GM18511 (cell line): ENCODE measurements at regions not wholly inside any gene's neighbourhood (a gene's known extent, or its start where the extent isn't known, plus 50 kb on each side); places are given as distances from the start of the nearest gene placed in this dataset.

Experiments used
- ATAC-seq: cut with Tn5 transposase; IDR thresholded peaks from one replicate; pipeline ENCODE4 v1.9.1; 2021; ENCODE audit warnings: mild to moderate bottlenecking, moderate library complexity; ENCODE audit not compliant: unreplicated experiment

- ATAC-seq: no peak
Observed at GRCh38 chr15:77716632-77717332, 84.1 kb upstream of the LINGO1 start.

GRCh38 chr15:77715860-77716259, 83.1 kb upstream of the LINGO1 start:
- ATAC-seq: no peak

- no peak for ATAC-seq
Observed at GRCh38 chr15:77715051-77715450, 82.3 kb upstream of the LINGO1 start.

- ATAC-seq: no peak
Observed at GRCh38 chr15:77714555-77714954, 81.8 kb upstream of the LINGO1 start.

GRCh38 chr15:77714023-77714422, 81.3 kb upstream of the LINGO1 start:
- no peak for ATAC-seq

GRCh38 chr15:77713281-77713680, 80.6 kb upstream of the LINGO1 start:
- no peak for ATAC-seq

- no peak for ATAC-seq
Observed at GRCh38 chr15:77712438-77712837, 79.7 kb upstream of the LINGO1 start.

- no peak for ATAC-seq
Observed at GRCh38 chr15:77710637-77711036, 77.9 kb upstream of the LINGO1 start.

- ATAC-seq: no peak
Observed at GRCh38 chr15:77710206-77710605, 77.5 kb upstream of the LINGO1 start.

- no peak for ATAC-seq
Observed at GRCh38 chr15:77709135-77709886, 76.6 kb upstream of the LINGO1 start.

- ATAC-seq: no peak
Observed at GRCh38 chr15:77706482-77707244, 74.0 kb upstream of the LINGO1 start.

- ATAC-seq: no peak
Observed at GRCh38 chr15:77702211-77702957, 69.7 kb upstream of the LINGO1 start.

- no peak for ATAC-seq
Observed at GRCh38 chr15:77698481-77698880, 65.8 kb upstream of the LINGO1 start.

- ATAC-seq: no peak
Observed at GRCh38 chr15:77697893-77698292, 65.2 kb upstream of the LINGO1 start.

- ATAC-seq: no peak
Observed at GRCh38 chr15:77696871-77697270, 64.2 kb upstream of the LINGO1 start.

GRCh38 chr15:77695961-77696582, 63.4 kb upstream of the LINGO1 start:
- ATAC-seq: no peak

GRCh38 chr15:77695548-77695947, 62.8 kb upstream of the LINGO1 start:
- ATAC-seq: no peak

- ATAC-seq: no peak
Observed at GRCh38 chr15:77693576-77693975, 60.9 kb upstream of the LINGO1 start.

- ATAC-seq: no peak
Observed at GRCh38 chr15:77692614-77693013, 59.9 kb upstream of the LINGO1 start.

- no peak for ATAC-seq
Observed at GRCh38 chr15:77691607-77692006, 58.9 kb upstream of the LINGO1 start.

GRCh38 chr15:77689821-77690220, 57.1 kb upstream of the LINGO1 start:
- ATAC-seq: no peak
